Effector memory CD8-positive, alpha-beta T cell (primary cell): ENCODE measurements at regions not wholly inside any gene's neighbourhood (a gene's known extent, or its start where the extent isn't known, plus 50 kb on each side); places are given as distances from the start of the nearest gene placed in this dataset.

Source experiments
- ATAC-seq: fragments of 150-1000 bp; cut with Tn5 transposase; replicated peaks from 2 replicates; pipeline ENCODE4 v1.10.0; 2021; ENCODE audit warnings: mild to moderate bottlenecking, moderate library complexity
- DNase-seq, 3 experiments: peaks; one replicate each; pipeline ENCODE4 v3.0.0; 2021
- H3K27ac Mint-ChIP-seq, 2 donors: one replicate each; pipeline ENCODE4 v1.8.0; 2022; ENCODE audit warnings: mild to moderate bottlenecking in 2 of 2, mixed read lengths in 2 of 2, moderate library complexity in 2 of 2
- H3K27me3 Mint-ChIP-seq, 2 donors: one replicate each; pipeline ENCODE4 v1.8.0; 2022; ENCODE audit warnings: mixed read lengths in 2 of 2
- H3K36me3 Mint-ChIP-seq: one replicate; pipeline ENCODE4 v1.8.0; 2022; ENCODE audit warnings: mild to moderate bottlenecking, moderate library complexity, mixed read lengths; ENCODE audit not compliant: insufficient read depth
- H3K4me1 Mint-ChIP-seq, 2 donors: one replicate each; pipeline ENCODE4 v1.8.0; 2022; ENCODE audit warnings: low read depth in 2 of 2, mixed read lengths in 2 of 2
- H3K4me3 Mint-ChIP-seq, 2 donors: one replicate each; pipeline ENCODE4 v1.8.0; 2022; ENCODE audit warnings: mild to moderate bottlenecking in 2 of 2, mixed read lengths in 2 of 2, moderate library complexity in 2 of 2
- H3K9me3 Mint-ChIP-seq, 2 donors: one replicate each; pipeline ENCODE4 v1.8.0; 2022; ENCODE audit warnings: mixed read lengths in 2 of 2

GRCh38 chr12:58540480-58541299, 379.6 kb downstream of the LRIG3 start:
- no peak for ATAC-seq

GRCh38 chr12:58541300-58541690, 379.0 kb downstream of the LRIG3 start:
- H3K36me3 Mint-ChIP-seq = no peaks in the 10 kb centered on the region

More at GRCh38 chr12:58540480-58541299, 379.6 kb downstream of the LRIG3 start:
- Mint-ChIP-seq H3K4me1 (no peaks in the 10 kb centered on the region), H3K9me3 (peaks cover 0 to 2% of the 10 kb centered on the region in 2 donors), H3K27me3 (no peaks in the 10 kb centered on the region), H3K36me3 (no peaks in the 10 kb centered on the region), H3K4me3 (no peak overlapping the region), H3K27ac (no peak overlapping the region)
- no peak for DNase-seq

GRCh38 chr12:58544281-58544680, 376.0 kb downstream of the LRIG3 start:
- no peak for DNase-seq
- no peaks in the 10 kb centered on the region for H3K4me1 Mint-ChIP-seq
- H3K4me3 Mint-ChIP-seq = no peak overlapping the region

More at GRCh38 chr12:58541300-58541690, 379.0 kb downstream of the LRIG3 start:
- no peak for ATAC-seq
- DNase-seq = no peak
- H3K9me3 Mint-ChIP-seq = peaks cover 0 to 2% of the 10 kb centered on the region in 2 donors
- no peak overlapping the region for H3K27ac Mint-ChIP-seq
- H3K27me3 Mint-ChIP-seq = no peaks in the 10 kb centered on the region
- H3K4me1 Mint-ChIP-seq = no peaks in the 10 kb centered on the region
- no peak overlapping the region for H3K4me3 Mint-ChIP-seq

GRCh38 chr12:58547217-58547616, 373.1 kb downstream of the LRIG3 start:
- Mint-ChIP-seq H3K27ac (no peak overlapping the region), H3K4me1 (no peaks in the 10 kb centered on the region), H3K36me3 (no peaks in the 10 kb centered on the region), H3K9me3 (peaks cover 0 to 5% of the 10 kb centered on the region in 2 donors), H3K27me3 (no peaks in the 10 kb centered on the region), H3K4me3 (no peak overlapping the region)
- ATAC-seq (no peak), DNase-seq (no peak)

More at GRCh38 chr12:58544281-58544680, 376.0 kb downstream of the LRIG3 start:
- H3K9me3 Mint-ChIP-seq = peaks cover 0 to 4% of the 10 kb centered on the region in 2 donors
- H3K36me3 Mint-ChIP-seq = no peaks in the 10 kb centered on the region
- H3K27ac Mint-ChIP-seq = no peak overlapping the region
- no peaks in the 10 kb centered on the region for H3K27me3 Mint-ChIP-seq
- no peak for ATAC-seq

- no peak for ATAC-seq
- H3K9me3 Mint-ChIP-seq = peaks cover 5% of the 10 kb centered on the region in 2 donors
- DNase-seq = no peak
- no peaks in the 10 kb centered on the region for H3K4me1 Mint-ChIP-seq
- no peak overlapping the region for H3K4me3 Mint-ChIP-seq
- no peaks in the 10 kb centered on the region for H3K36me3 Mint-ChIP-seq
- no peaks in the 10 kb centered on the region for H3K27me3 Mint-ChIP-seq
- H3K27ac Mint-ChIP-seq = no peak overlapping the region
Measured at GRCh38 chr12:58548801-58549200, 371.5 kb downstream of the LRIG3 start.

GRCh38 chr12:58554522-58555157, 365.7 kb downstream of the LRIG3 start:
- Mint-ChIP-seq H3K36me3 (no peaks in the 10 kb centered on the region), H3K4me3 (no peak overlapping the region), H3K27me3 (no peaks in the 10 kb centered on the region), H3K9me3 (peaks cover 8 to 12% of the 10 kb centered on the region in 2 donors), H3K4me1 (no peaks in the 10 kb centered on the region), H3K27ac (no peak overlapping the region)
- ATAC-seq (no peak), DNase-seq (no peak)

- Mint-ChIP-seq H3K36me3 (no peaks in the 10 kb centered on the region), H3K9me3 (peaks cover 7 to 12% of the 10 kb centered on the region in 2 donors)
Measured at GRCh38 chr12:58557171-58557570, 363.1 kb downstream of the LRIG3 start.

GRCh38 chr12:58557661-58558060, 362.6 kb downstream of the LRIG3 start:
- no peaks in the 10 kb centered on the region for H3K4me1 Mint-ChIP-seq

More at GRCh38 chr12:58557171-58557570, 363.1 kb downstream of the LRIG3 start:
- no peaks in the 10 kb centered on the region for H3K27me3 Mint-ChIP-seq
- ATAC-seq = no peak
- H3K4me1 Mint-ChIP-seq = no peaks in the 10 kb centered on the region
- no peak for DNase-seq
- no peak overlapping the region for H3K4me3 Mint-ChIP-seq
- H3K27ac Mint-ChIP-seq = no peak overlapping the region

GRCh38 chr12:58563621-58564020, 356.7 kb downstream of the LRIG3 start:
- H3K4me1 Mint-ChIP-seq = no peaks in the 10 kb centered on the region
- H3K36me3 Mint-ChIP-seq = no peaks in the 10 kb centered on the region
- peaks cover 3 to 8% of the 10 kb centered on the region in 2 donors for H3K9me3 Mint-ChIP-seq

More at GRCh38 chr12:58557661-58558060, 362.6 kb downstream of the LRIG3 start:
- no peak for ATAC-seq
- Mint-ChIP-seq H3K9me3 (peaks cover 7 to 12% of the 10 kb centered on the region in 2 donors), H3K27me3 (no peaks in the 10 kb centered on the region), H3K4me3 (no peak overlapping the region), H3K27ac (no peak overlapping the region), H3K36me3 (no peaks in the 10 kb centered on the region)
- DNase-seq = no peak

GRCh38 chr12:58564721-58565120, 355.6 kb downstream of the LRIG3 start:
- Mint-ChIP-seq H3K4me3 (no peak overlapping the region), H3K27me3 (no peaks in the 10 kb centered on the region), H3K9me3 (no peaks in the 10 kb centered on the region)

More at GRCh38 chr12:58563621-58564020, 356.7 kb downstream of the LRIG3 start:
- no peak overlapping the region for H3K4me3 Mint-ChIP-seq
- DNase-seq = no peak
- no peak overlapping the region for H3K27ac Mint-ChIP-seq
- no peak for ATAC-seq
- no peaks in the 10 kb centered on the region for H3K27me3 Mint-ChIP-seq

GRCh38 chr12:58566599-58566998, 353.7 kb downstream of the LRIG3 start:
- Mint-ChIP-seq H3K4me3 (no peak overlapping the region), H3K36me3 (no peaks in the 10 kb centered on the region), H3K27me3 (no peaks in the 10 kb centered on the region), H3K9me3 (peaks cover 0 to 5% of the 10 kb centered on the region in 2 donors), H3K4me1 (no peaks in the 10 kb centered on the region), H3K27ac (no peak overlapping the region)
- no peak for ATAC-seq
- no peak for DNase-seq

More at GRCh38 chr12:58564721-58565120, 355.6 kb downstream of the LRIG3 start:
- Mint-ChIP-seq H3K36me3 (no peaks in the 10 kb centered on the region), H3K4me1 (no peaks in the 10 kb centered on the region), H3K27ac (no peak overlapping the region)
- no peak for ATAC-seq
- DNase-seq = no peak

GRCh38 chr12:58567189-58567588, 353.1 kb downstream of the LRIG3 start:
- H3K4me1 Mint-ChIP-seq = no peaks in the 10 kb centered on the region
- no peak overlapping the region for H3K27ac Mint-ChIP-seq

GRCh38 chr12:58570411-58570810, 349.9 kb downstream of the LRIG3 start:
- ATAC-seq (no peak), DNase-seq (no peak)
- H3K9me3 Mint-ChIP-seq = peaks cover 0 to 5% of the 10 kb centered on the region in 2 donors
- no peaks in the 10 kb centered on the region for H3K27me3 Mint-ChIP-seq
- no peak overlapping the region for H3K4me3 Mint-ChIP-seq
- H3K27ac Mint-ChIP-seq = no peak overlapping the region
- no peaks in the 10 kb centered on the region for H3K36me3 Mint-ChIP-seq
- no peaks in the 10 kb centered on the region for H3K4me1 Mint-ChIP-seq

More at GRCh38 chr12:58567189-58567588, 353.1 kb downstream of the LRIG3 start:
- Mint-ChIP-seq H3K9me3 (peaks cover 0 to 5% of the 10 kb centered on the region in 2 donors), H3K4me3 (no peak overlapping the region), H3K36me3 (no peaks in the 10 kb centered on the region), H3K27me3 (no peaks in the 10 kb centered on the region)
- ATAC-seq (no peak), DNase-seq (no peak)

- no peaks in the 10 kb centered on the region for H3K4me1 Mint-ChIP-seq
- no peak for DNase-seq
- no peaks in the 10 kb centered on the region for H3K36me3 Mint-ChIP-seq
Measured at GRCh38 chr12:58575256-58575655, 345.0 kb downstream of the LRIG3 start.

More at GRCh38 chr12:58575256-58575655, 345.0 kb downstream of the LRIG3 start:
- Mint-ChIP-seq H3K27ac (no peak overlapping the region), H3K4me3 (no peak overlapping the region), H3K27me3 (no peaks in the 10 kb centered on the region), H3K9me3 (peaks cover 0 to 10% of the 10 kb centered on the region in 2 donors)
- ATAC-seq = no peak
